Superior temporal gyrus (tissue), 1 donor: ENCODE measurements at regions not wholly inside any gene's neighbourhood (a gene's known extent, or its start where the extent isn't known, plus 50 kb on each side); places are given as distances from the start of the nearest gene placed in this dataset.

ENCODE experiments used
- DNase-seq: peaks from one replicate; pipeline ENCODE4 v3.0.0-alpha.2; 2016; ENCODE audit errors: extremely low spot score

DNA sequence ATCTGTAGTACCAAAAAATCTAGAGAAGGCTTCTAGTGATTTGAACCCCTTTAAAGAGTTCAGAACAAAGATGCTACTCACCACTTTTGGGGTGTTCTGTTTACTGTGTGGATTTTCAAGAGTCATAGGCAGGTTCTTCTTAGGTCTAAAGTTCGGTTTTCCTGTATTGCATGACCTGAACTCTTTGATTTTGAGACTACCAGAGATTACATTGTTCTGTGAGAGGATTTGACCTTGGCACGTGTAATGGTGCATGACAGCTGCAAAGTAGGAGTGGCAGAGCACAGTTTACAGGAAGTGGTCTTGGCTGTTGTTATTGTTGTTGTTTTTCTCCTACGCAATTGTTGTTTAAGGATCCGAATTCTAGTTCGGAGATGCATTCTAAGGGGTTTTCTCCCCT, 592.7 kb downstream of the EPHA7 start:
- DNase-seq = no peak

DNA sequence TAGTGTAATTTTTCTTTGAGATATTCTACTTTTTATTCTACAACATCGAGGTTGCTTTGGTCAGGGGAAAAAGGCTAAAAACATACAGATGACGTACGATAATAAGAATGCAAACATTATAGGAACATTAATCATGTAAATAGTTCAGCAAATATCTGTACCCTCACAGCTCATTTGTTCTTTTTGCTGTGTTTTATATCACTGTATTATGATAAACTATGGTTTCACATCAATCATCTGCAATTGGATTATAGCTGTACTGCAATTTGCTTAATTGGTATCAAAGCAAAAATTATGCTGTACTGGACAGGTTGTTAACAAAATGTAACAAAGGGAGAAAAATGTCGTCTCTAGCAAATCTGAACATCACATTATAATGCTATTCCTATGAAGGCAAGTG, 597.1 kb downstream of the EPHA7 start:
- no peak for DNase-seq

DNA sequence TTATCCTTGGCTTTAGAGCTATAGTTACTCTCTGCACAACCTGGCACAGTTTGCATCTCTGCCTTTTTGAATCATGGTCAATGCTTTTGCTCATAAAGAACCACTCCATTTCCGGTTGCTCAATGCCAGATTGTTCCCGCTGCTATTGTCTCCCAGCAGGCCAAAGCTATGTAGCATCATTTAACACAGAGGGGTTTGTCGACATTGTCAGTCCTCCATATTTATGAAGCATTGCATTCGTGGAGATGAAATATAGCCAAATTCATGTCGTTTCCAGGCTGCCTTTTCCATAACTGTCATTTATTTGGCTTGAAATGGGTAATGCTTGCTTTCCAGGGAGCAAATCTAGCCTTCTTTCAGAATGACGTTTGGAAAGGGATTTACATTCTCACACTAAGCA, 598.8 kb downstream of the EPHA7 start:
- DNase-seq = no peak

DNA sequence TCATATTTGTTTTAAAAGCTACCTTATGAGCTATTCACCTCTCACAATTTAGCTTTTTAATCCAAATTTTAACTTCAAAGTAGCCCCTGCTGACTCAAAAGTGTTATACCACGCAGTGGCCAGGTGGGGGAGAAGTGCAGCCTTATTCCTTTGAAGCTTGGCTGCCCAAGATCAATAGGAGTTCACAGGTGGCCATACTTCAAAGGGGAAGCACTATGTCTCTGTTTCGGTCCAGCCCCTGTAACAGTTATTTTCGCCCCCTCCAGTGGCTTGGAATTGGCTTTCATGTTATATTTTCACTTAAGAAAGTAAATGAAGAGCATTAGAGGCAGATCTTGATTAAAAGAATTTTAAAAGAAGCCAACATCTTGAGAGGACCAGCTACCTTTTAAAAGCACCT, 608.4 kb downstream of the EPHA7 start:
- DNase-seq = peak; percentile 25

DNA sequence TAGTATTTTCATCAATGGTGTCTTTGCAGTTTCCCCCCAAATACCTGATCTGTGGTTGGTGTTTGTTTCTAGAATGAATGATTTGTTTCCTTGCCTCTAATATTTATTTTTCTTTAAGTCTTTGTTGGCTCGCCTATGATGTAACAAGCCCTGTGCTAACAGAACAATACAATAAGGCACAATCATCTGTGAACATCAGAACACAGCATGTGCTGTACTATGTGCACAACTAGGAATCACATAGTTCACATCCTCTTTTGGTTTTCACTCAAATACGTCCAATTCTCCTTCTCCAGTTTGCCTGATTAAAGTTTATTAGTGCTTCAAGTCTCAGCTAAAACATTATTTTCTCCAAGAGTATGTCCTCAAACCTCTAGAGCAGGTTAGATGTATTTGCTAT, 613.1 kb downstream of the EPHA7 start:
- no peak for DNase-seq

DNA sequence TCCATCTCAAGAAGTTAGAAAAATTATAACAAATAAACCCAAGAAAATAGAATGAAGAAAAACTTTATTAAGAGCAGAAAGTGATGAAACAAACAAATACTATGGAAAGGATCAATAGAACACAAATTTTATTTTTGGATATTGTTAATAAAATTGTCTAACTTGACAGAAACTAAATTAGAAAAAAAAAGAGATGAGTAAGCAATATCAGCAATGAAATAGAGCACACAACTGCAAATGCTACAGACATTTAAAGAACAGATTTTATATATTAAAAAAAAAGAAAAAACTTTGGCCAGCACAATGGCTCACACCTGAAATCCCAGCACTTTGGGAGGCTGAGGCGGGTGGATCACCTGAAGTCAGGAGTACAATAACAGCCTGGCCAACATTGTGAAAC, 628.0 kb downstream of the EPHA7 start:
- DNase-seq = no peak

DNA sequence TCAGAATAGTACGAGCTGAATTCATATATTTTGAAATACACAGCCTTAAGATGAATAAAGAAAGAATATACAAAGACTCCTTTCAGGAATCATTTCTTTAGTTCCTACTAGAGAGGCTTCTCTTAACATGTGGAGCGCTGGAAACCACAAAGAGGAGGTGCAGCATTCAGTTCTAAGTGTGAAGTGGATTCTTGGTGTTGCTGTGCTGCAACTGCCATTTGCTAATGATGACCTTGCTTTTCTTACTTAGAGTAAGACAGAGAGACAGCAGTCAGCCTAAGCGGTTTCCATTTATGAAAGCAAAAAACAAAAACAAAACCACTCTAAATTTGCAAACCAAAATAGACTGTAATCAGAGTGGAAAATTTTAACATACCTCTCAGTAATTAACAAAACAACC, 629.0 kb downstream of the EPHA7 start:
- DNase-seq = no peak

DNA sequence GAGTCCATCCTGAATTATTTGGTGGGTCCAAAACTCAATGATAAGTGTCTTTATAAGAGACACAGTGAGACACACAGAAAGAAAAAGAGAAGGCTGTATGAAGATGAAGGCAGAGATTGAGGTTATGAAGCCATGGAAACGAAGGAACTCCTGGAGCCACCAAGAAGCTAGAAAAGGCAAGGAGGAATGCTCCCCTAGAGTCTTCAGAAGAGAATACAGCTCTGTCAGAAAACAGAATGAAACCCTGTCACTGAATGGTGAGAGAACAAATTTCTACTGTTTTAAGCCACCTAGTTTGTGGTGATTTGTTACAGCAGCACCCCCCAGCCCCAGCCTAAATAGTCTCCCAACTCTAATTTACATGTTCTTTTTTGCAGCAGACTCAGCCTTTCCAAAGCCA, 635.1 kb downstream of the EPHA7 start:
- DNase-seq = no peak

DNA sequence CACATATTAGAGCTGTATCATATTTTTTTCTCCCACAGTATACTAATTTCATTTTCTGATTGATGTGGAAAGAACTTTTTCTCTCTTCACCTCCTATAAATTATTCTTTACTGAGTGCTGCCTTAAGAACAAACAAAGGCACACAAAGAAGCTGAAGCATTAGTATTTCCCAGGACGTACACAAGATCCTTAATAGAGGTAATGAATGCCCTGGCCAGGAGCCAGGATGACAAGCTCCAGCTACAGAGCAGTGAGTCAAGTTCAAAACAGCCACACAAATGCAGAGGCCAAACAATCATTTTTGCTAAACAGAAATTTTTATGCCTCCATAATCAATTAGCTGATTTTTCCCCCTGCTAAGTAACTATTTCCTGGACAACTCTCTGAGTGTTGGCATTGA, 639.6 kb downstream of the EPHA7 start:
- DNase-seq = no peak

DNA sequence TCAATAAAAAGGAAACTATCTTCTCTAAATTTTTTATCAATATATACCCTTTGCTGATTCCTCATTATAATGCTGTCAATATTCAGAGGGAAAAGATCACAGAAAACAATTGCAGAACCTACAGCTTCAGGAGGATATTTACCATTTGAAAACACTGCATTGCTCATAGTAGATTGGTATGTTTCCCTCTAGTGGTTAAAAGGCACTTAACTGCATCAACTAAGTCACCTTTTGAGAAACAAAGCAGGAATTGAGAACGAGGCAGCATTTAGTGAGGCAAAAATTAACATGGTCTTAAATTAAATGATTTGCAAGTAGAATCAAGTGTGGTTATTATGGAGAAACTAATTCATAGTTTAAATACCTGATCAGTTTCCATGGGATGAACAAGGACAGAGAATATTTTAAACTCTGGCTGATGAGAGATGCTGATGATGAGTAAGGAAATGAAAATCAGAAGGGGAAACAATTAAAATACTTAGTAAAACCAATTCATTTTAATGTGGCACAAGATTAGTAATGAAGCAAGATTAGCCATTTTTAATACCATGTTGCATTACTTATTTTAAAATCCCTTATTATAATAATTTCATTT, 642.1 kb downstream of the EPHA7 start:
- DNase-seq = peak; percentile 69

DNA sequence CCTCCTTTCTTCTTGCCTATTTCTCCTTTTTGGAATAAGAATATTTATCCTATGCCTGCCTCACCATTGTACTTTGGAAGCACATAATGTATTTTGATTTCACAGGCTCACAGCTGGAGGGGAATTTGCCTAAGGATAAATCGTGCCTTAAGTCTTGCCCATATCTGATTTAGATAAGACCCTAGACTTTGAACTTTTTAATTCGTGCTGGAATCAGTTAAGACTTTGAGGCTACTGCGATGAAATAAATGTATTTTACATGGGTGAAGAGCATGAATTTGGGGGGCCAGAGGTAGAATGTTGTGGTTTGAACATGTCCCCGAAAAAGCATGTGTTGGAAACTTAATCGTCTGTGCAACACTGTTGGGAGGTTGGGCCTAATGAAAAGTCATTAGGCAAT, 648.8 kb downstream of the EPHA7 start:
- no peak for DNase-seq

DNA sequence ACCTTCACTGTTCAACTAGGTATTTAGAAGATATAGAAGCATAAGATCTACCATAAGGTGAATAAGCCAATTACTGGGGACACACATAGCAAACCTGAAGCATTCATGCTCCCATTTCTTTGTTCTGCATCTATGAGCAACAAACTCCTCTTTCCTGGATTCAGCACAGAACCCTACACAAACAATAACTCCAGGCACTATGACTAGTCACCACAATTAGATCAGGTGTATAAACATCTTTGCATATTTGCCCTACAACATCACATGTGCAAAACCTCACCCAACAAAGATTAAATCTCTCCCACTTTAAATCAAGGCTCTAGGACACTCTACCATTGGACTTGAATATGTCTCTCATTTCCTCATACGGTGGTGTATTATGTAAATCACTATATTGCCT, 652.3 kb downstream of the EPHA7 start:
- no peak for DNase-seq

DNA sequence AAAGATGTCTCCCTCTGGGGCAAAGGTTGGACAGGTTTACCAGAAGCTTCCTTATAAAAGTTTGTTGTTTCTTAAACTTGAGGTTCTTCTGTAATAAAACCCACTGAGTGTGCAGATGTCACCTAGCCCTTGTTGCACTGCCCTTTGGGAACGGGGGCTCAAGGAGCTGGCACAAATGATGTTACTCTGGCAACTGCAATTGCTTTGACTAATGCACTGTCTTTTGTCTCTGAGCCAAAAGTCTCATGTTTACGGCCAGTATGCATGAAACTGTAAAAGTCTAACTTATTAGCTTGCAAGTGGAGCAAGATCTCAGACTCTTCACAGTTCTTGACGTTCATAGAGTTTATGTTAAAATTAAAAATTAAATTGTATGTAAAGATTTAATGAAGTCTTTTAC, 655.7 kb downstream of the EPHA7 start:
- no peak for DNase-seq

DNA sequence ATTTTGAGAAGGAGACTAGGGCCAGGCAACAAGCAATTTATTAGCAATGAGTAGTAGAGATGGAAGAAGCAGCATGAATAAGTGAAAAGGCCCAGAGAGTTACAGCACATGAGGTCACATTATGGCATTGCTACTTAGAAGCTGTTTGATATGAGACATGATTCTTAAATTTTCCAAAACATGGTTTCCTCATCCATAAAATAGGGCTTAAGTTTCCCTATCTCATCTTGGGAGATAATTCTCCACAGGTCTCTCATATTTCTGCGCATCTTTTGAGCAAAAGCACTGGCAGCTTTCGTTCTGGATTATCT, 656.1 kb downstream of the EPHA7 start:
- DNase-seq = no peak

DNA sequence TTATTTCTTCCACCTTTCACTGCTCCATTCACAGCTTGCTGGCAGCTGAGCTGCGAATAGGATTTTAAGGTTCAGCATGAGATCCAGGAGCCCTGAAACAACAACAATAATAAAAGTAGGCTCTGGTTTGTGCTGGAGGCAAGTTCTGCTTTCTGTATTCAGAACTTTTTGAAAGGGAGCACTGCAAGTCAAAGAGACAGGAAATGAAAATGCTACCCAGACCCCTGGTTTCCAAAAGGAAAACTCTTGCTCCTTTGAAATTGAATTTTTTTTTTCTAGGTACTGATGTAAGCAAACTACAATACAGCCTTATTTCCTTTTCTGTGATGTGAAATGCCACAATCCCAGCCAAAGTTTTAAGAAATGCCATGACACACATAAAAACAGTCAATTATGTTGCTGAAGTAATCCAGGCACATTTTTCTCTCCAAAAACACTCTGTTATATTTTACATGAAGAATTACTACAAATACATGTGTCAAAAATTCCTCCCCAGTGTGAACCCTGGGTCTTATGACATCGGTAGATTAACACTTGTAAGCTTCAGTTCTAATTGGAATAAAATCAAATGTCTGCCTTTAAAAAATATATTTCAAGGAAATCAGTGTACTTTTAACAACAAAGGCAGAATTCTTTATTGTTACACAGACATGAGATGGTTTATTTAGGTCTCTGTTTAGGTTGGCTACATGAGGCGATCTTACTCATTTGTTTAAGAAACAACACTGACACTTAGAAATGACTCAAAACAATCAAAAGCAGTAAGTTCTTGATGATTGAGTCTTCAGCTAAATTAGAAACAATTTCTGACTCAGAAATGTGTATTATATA, 656.7 kb downstream of the EPHA7 start:
- DNase-seq = no peak

DNA sequence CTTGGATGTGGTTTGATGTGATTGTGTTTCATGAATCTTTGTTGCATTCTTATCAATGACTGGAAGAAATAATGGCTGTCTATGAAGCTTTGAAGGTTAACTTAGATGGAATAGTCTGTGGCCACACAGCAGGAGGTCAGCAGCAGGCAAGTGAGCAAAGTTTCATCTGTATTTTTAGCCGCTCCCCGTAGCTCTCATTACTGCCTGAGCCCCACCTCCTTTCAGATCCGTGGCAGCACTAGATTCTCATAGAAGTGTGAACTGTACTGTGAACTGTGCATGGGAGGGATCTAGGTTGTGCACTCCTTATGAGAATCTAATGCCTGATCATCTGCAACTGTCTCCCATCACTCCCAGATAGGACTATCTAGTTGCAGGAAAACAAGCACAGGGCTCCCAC, 660.2 kb downstream of the EPHA7 start:
- no peak for DNase-seq

DNA sequence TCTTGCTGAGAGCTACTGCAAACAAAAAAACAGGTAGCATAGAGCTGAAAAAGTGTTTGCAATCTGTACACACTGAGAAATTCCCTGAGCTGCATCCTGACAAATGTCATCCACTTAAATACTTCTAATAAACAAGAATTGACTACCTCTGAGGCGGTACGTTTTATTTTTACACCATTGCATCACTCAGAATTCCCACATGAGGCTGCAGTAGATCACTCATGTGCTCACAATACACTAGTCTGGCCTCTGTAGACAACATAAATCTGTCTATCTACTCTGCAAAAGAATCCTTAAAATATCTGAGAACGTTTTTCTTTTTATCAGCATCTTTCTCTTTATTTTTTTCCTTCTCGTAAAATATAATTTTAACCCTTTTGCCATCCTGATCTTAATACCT, 661.4 kb downstream of the EPHA7 start:
- DNase-seq = no peak

DNA sequence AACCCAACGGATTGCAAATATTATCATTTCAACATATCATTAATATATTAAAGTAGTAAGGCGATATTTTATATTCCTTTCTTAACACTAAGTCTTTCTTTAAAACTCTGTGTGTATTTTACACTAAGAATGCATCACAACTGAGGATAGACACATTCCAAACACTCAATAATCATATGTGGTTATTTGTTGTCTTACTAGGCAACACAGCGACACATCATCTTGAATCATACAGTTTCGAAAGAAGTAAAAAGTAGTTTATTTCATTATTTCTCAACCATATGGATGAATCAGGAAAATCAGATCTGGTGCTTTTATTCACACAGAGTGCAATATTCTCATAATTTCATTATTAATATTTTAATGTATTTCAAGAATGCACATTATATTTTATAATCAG, 662.4 kb downstream of the EPHA7 start:
- no peak for DNase-seq

DNA sequence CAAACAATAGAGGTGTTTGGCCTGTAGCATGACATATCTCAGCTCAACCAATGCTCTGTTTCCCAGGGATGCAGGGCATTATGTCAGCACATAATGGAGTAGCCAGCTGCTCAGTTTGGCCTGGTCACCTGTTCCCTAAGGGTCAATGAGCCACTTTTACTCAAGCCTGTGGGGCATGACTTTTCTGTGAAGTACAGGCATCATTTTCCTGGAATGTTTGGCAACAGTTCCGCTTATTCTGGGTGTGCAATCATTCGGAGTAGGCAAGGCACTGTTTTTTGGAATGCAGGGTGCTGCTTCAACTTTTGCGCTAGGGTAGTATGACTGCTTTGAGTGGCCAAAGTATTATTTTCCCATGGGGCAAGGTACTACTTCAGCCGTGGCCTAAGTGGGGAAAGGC, 665.4 kb downstream of the EPHA7 start:
- DNase-seq = no peak

DNA sequence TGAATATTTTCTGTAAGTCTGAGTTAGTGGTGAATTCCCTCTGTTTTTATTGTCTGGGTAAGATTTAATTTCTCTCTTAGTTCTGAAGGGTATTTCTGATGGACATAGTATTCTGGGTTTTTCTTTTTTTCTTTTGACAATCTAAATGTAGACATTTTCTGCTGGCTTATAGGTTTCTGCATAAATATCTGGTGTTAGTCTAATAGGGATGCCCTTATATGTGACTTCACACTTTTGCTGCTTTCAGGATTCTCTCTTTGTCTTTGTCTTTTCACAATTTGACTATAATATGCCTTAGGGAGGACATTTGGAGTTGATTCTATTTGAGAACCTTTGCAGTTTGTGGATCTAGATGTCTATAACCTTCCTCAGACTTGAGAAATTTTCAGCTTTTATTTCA, 667.2 kb downstream of the EPHA7 start:
- no peak for DNase-seq

DNA sequence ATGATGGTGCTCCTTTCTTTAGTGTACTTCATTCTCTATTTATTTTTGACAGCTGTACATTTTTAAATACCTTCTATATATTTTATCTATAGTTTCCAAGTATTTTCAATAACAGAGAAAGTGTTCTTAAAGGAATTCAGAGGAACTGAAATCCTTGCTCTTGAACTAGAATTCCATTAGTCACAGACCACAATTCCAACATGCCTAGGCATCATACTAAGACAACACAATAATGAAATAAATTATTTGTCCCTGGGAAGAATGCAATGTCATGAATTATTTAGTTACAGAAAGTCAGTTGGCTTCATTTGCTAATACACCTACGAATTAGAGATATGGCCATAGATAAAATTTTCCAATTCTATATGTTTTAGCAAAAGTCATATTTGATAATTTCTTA, 671.2 kb downstream of the EPHA7 start:
- DNase-seq = no peak

DNA sequence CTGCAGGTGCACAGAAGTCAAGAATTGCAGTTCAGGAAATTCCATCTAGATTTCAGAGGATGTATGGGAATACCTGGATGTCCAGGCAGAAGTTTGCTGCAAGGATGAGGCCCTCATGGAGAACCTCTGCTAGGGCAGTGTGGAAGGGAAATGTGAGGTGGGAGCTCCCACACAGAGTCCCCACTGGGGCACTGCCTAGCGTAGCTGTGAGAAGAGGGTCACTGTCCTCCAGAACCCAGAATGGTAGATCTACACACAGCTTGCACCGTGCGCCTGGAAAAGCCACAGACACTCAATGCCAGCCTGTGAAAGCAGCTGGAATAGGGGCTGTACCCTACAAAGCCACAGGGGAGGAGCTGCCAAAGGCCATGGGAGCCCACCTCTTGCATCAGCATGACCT, 681.4 kb downstream of the EPHA7 start:
- DNase-seq = no peak

DNA sequence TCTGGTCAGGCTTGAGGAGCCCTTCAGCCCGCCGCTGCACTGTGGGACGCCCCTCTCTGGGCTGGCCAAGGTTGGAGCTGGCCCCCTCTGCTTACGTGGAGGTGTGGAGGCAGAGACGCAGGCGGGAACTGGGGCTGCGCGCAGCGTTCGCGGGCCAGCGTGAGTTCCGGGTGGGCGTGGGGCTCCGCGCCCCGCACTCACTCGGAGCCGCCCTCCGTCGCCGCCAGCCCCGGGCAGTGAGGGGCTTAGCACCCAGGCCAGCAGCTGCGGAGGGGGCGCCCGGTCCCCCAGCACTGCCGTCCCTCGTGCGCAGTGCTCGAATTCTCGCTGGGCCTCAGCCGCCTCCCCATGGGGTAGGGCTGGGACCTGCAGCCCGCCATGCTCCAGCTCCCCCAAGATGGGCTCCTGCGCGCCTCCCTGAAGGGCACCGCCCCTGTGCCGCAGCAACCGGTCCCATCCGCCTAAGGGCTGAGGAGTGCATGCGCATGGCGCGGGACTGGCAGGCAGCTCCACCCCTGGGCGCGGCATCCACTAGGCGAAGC, 695.9 kb downstream of the EPHA7 start:
- DNase-seq = no peak

DNA sequence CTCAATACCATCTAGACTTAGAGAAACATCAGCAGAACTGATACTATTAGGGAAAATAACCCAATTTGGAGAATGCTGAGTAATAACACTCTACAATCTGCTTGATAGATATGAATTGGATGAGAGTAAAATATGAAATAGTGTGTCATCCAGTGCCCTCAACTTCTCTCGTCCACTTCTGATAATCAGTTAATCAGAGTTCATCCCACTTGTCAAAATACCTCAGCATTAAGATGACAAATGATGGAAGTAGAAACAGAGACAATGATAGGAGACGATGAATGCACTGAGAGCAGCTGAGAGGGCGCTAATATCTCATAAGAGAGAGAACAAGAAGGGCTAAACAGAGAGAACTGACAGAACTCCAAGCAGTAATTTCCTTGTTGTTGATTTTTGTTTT, 699.6 kb downstream of the EPHA7 start:
- no peak for DNase-seq
